ENCODE measurements at regions not wholly inside any gene's neighbourhood (a gene's known extent, or its start where the extent isn't known, plus 50 kb on each side); places are given as distances from the start of the nearest gene placed in this dataset.

DNA sequence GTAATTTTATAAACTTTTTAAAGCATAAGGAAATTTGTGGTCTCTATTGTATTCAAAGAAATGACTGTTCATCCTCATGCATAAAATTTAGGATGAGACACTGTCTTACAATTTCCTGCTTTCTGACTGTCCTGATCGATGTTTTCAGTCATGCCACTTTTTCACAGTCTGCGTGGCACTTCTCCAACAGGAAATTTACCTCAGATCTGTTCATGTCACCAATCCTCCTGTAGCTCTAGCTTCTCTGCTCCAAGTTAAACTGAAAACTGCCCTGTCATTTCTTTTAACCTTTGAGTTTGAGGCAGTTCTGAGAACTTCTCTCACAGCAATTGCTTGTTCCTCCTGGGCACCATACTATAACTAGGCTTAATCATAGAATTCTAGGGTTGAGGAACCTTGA lies 455.1 kb downstream of the EFNA5 start:
- no peaks in the 10 kb centered on the region for H3K4me1 Mint-ChIP-seq
- DNase-seq = no peak
- no peaks in the 10 kb centered on the region for H3K36me3 Mint-ChIP-seq (ENCODE audit: low read depth)
- H3K4me3 Mint-ChIP-seq = no peak overlapping the region
- no peaks in the 10 kb centered on the region for H3K9me3 ChIP-seq (ENCODE audit: control insufficient read depth, low read length, poor library complexity, severe bottlenecking)
- H3K27me3 Mint-ChIP-seq = no peaks in the 10 kb centered on the region
- no peak overlapping the region for H3K27ac Mint-ChIP-seq
- ATAC-seq = no peak

DNA sequence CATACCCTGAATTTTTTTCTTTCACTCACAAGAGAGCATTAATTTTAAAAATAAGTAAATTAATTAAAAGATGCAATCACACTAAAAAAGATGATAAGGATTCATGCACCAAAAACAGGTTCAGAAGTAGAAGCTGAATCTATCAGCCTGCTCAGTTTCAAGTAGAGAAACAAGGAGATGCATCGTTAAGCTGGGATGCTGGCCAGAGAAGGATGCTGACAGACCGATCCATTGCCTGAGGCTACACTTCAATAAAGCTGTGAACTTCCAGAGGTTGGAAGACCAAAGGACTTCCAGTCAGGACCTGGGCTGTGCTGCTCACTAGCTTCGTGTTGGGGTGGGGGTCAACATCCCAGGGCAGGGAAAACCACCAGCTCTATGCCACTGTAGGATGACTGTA lies 457.7 kb downstream of the EFNA5 start:
- Mint-ChIP-seq H3K27ac (no peak overlapping the region), H3K27me3 (no peaks in the 10 kb centered on the region), H3K36me3 (ENCODE audit: low read depth) (no peaks in the 10 kb centered on the region), H3K4me3 (no peak overlapping the region), H3K4me1 (no peaks in the 10 kb centered on the region)
- DNase-seq (no peak), ATAC-seq (no peak)
- H3K9me3 ChIP-seq (ENCODE audit: control insufficient read depth, low read length, poor library complexity, severe bottlenecking) = no peaks in the 10 kb centered on the region

DNA sequence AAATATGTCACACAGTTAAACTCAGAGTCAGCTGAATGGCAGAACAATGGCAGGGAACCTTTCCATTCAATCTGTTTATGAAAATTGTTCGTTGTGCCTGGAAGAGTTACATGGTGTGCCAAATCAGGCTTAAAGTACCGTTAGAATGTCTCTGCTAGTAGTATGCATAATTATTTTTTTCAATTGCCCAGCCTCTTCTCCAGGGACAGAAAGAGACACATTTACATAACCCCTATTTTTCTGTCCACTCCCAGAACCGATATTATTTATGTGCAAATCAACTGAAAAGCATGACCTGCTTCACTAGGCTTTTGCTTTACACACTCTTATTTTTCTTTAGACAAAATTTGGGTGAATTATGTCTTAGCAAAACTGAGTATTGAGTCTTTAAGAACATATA lies 459.1 kb downstream of the EFNA5 start:
- H3K27me3 Mint-ChIP-seq = no peaks in the 10 kb centered on the region
- no peaks in the 10 kb centered on the region for H3K4me1 Mint-ChIP-seq
- no peak overlapping the region for H3K27ac Mint-ChIP-seq
- no peak for DNase-seq
- no peaks in the 10 kb centered on the region for H3K9me3 ChIP-seq (ENCODE audit: control insufficient read depth, low read length, poor library complexity, severe bottlenecking)
- H3K4me3 Mint-ChIP-seq = no peak overlapping the region
- no peaks in the 10 kb centered on the region for H3K36me3 Mint-ChIP-seq (ENCODE audit: low read depth)
- ATAC-seq = no peak

DNA sequence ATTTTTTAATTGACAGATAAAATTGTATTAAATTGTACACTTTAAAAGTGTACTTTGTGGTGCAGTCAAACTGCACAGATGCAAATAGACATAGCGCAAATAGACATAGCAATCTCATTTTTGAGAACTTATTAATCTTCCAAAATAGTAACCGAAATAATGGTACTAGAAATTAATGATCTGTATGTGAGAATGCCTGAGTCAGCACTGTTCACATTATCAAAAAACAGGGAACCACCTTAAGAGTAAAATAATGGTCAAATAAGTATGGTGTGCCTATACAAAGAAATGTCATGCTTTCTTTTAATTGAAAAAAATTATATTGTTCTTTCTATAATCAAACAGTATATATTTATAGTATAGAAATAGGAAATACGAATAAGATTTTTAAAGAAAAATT lies 461.9 kb downstream of the EFNA5 start:
- Mint-ChIP-seq H3K4me1 (no peaks in the 10 kb centered on the region), H3K27ac (no peak overlapping the region), H3K36me3 (ENCODE audit: low read depth) (no peaks in the 10 kb centered on the region), H3K27me3 (no peaks in the 10 kb centered on the region), H3K4me3 (no peak overlapping the region)
- DNase-seq = no peak
- H3K9me3 ChIP-seq (ENCODE audit: control insufficient read depth, low read length, poor library complexity, severe bottlenecking) = no peaks in the 10 kb centered on the region
- ATAC-seq = no peak

DNA sequence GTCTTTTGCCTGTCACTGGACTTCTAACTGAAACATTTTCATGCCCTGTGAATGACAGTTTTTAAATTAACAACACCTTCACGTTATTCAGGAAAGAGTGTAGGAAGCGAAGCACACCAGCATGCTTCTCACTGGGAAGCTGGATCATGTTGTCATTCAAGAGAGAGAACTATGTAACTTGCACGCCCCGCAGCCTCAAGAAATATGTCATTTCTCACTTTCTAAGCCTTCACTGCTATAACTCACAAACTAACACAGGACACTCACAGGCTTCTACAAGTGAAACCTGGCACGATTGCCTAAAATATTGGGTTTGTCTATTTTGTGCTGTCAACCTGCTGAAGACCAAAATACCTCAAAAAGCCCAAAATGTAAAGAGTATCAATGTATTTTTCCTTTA lies 466.3 kb downstream of the EFNA5 start:
- H3K27ac Mint-ChIP-seq = no peak overlapping the region
- no peaks in the 10 kb centered on the region for H3K27me3 Mint-ChIP-seq
- H3K4me1 Mint-ChIP-seq = no peaks in the 10 kb centered on the region

DNA sequence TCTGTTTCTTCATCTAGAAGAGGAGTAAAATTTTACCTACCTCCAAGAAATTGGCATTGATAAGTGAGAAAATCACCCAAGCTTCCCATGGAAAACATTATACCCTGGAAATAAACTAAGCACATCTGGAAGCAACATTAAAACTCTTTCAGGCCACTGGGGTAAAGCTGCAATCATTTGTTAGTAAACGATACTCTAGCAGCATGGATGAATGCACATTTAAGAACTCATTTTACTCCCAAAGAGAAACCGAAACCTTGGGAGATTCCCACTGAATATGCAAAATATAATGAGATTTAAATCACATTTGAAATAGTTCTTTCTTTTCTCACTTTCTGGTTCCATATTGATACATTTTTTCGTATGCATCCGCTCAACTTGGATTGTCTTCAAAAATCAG lies 467.5 kb downstream of the EFNA5 start:
- Mint-ChIP-seq H3K36me3 (ENCODE audit: low read depth) (no peaks in the 10 kb centered on the region), H3K27me3 (no peaks in the 10 kb centered on the region), H3K27ac (no peak overlapping the region), H3K4me3 (no peak overlapping the region), H3K4me1 (no peaks in the 10 kb centered on the region)
- ATAC-seq = no peak
- H3K9me3 ChIP-seq (ENCODE audit: control insufficient read depth, low read length, poor library complexity, severe bottlenecking) = no peaks in the 10 kb centered on the region
- no peak for DNase-seq

More for the DNA sequence above, 466.3 kb downstream of the EFNA5 start:
- DNase-seq (no peak), ATAC-seq (no peak)
- Mint-ChIP-seq H3K4me3 (no peak overlapping the region), H3K36me3 (ENCODE audit: low read depth) (no peaks in the 10 kb centered on the region)
- no peaks in the 10 kb centered on the region for H3K9me3 ChIP-seq (ENCODE audit: control insufficient read depth, low read length, poor library complexity, severe bottlenecking)

DNA sequence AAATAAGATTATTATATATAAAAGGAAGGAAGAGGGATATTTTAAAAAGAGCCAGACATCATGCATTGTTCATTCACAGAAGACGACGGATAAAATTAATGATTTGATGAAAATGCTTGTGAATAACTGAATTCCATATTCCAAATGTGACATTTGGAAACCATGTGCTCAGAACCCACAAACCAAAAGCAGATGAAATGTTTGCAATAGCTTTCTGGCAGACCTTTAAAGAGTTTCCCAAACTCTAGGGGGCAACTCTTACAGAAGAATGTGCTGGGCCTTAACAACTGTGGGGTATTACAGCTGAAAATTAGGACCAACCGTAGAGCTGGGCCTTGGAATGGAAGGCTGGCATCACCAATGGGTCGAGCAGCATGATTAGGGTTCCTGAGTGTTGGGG lies 471.0 kb downstream of the EFNA5 start:
- H3K27me3 Mint-ChIP-seq = no peaks in the 10 kb centered on the region
- ATAC-seq = no peak
- no peak overlapping the region for H3K4me3 Mint-ChIP-seq
- H3K4me1 Mint-ChIP-seq = no peaks in the 10 kb centered on the region
- H3K27ac Mint-ChIP-seq = no peak overlapping the region
- no peaks in the 10 kb centered on the region for H3K9me3 ChIP-seq (ENCODE audit: control insufficient read depth, low read length, poor library complexity, severe bottlenecking)
- no peaks in the 10 kb centered on the region for H3K36me3 Mint-ChIP-seq (ENCODE audit: low read depth)
- DNase-seq = no peak

DNA sequence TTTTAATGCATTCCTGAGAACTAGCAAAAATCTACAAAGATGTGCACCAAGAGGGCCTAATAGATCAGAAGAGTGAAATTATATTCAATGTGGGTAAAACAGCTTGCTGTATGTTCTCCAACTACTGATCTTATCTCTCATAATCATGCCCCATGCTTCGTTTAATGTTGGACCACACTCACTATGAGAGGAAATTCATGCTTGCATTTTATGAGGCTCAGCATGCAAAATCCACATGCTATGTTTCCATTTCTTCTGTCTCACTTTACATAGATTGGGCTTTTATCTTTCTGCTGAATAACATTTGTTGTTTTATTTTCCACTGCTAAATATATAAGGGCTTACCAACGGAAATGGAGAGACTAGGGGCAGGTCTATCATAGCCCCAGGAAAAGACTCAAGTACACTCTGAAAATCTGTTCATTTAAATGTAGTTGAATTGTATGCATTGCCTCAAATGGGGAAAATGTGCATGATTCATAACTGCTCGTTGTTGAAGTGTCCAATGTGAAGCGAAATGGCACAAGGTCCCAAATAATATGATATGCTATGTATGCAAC lies 474.2 kb downstream of the EFNA5 start:
- no peak for ATAC-seq
- H3K4me3 Mint-ChIP-seq = no peak overlapping the region
- DNase-seq = no peak
- H3K27ac Mint-ChIP-seq = no peak overlapping the region
- H3K9me3 ChIP-seq (ENCODE audit: control insufficient read depth, low read length, poor library complexity, severe bottlenecking) = no peaks in the 10 kb centered on the region
- H3K36me3 Mint-ChIP-seq (ENCODE audit: low read depth) = no peaks in the 10 kb centered on the region
- no peaks in the 10 kb centered on the region for H3K4me1 Mint-ChIP-seq
- no peaks in the 10 kb centered on the region for H3K27me3 Mint-ChIP-seq

DNA sequence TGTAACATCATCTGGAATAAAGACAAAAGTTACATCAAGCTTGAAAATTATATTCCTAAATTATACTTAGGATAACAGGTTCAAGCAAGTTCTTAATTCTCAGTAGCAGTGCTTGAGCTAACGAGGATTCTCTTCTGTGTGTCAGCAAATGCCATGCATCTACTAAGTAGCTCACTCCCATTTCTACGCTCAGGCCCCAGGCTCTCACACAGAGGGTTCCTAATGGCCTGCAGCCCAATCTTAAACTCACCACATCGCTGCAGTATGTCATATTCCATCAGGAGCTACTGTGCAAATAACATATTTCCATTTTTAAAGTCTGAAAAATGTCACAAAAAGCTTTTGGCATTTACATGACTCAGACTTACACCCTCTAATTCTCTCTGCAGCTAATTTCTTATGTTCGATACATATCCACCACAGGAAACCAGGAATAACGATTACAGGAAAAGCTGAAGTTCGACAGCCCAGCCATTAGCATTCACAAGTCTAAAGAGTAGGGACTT lies 474.8 kb downstream of the EFNA5 start:
- ATAC-seq (no peak), DNase-seq (no peak)
- Mint-ChIP-seq H3K27ac (no peak overlapping the region), H3K36me3 (ENCODE audit: low read depth) (no peaks in the 10 kb centered on the region), H3K27me3 (no peaks in the 10 kb centered on the region), H3K4me3 (no peak overlapping the region), H3K4me1 (no peaks in the 10 kb centered on the region)
- no peaks in the 10 kb centered on the region for H3K9me3 ChIP-seq (ENCODE audit: control insufficient read depth, low read length, poor library complexity, severe bottlenecking)

DNA sequence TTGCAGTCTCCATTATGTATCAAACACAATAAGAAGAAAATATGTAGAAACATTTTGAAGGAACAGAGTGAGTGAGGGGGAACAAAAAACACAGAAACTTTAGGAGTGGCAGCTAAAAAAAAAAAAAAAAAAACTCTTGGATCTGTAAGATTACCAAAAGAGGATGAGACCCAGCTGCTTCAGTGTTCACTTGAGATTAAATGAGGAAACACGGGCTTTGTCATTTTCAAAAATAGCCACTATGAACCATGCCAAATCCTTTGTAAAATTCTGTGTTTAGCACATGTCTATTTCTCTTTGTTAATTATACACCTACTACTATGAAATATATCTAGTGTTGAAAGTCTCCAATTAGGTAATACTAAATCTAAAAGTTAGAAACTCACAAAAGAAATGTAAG lies 485.9 kb downstream of the EFNA5 start:
- DNase-seq (no peak), ATAC-seq (no peak)
- Mint-ChIP-seq H3K4me3 (no peak overlapping the region), H3K4me1 (no peaks in the 10 kb centered on the region), H3K27me3 (no peaks in the 10 kb centered on the region), H3K36me3 (ENCODE audit: low read depth) (no peaks in the 10 kb centered on the region), H3K27ac (no peak overlapping the region)
- H3K9me3 ChIP-seq (ENCODE audit: control insufficient read depth, low read length, poor library complexity, severe bottlenecking) = no peaks in the 10 kb centered on the region

DNA sequence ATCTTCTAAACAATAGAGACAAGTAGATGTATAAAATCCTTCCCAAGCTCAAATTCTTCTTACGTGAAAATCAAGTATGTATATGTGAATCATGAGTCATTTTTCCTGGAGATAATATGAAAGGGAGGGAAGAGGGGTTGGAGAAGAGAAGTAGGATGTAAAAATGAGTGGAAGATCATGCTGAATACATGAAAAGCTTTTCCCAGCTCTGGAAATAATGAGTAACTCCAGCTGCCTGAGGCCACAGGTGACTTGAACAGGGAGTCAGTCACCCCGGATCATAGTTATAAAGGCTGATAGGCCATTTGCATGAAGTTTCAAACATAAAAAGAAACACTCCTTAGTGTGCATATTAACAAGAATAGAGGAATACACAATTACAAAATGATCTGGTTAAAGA lies 486.7 kb downstream of the EFNA5 start:
- Mint-ChIP-seq H3K4me3 (no peak overlapping the region), H3K4me1 (no peaks in the 10 kb centered on the region), H3K27ac (no peak overlapping the region), H3K36me3 (ENCODE audit: low read depth) (no peaks in the 10 kb centered on the region), H3K27me3 (no peaks in the 10 kb centered on the region)
- no peaks in the 10 kb centered on the region for H3K9me3 ChIP-seq (ENCODE audit: control insufficient read depth, low read length, poor library complexity, severe bottlenecking)
- DNase-seq (no peak), ATAC-seq (no peak)

DNA sequence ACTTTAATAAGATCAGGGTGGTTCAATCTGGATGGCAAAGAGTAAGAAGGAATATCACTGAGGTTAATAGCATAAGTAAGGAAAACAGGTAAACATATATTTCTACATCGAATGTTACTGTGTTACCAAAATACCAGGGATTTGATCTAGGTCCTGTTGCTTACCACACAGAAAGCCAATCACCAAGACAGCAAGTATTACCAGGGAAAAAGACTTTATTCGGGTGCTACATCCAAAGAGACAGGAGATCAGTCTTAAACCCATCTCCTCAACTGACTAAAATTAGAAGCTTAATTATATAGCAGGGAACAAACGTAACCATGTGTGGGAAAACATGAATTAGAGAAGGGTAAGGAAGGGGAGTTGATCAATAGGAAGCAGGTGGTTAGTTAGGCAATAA lies 500.1 kb downstream of the EFNA5 start:
- no peak overlapping the region for H3K4me3 Mint-ChIP-seq
- no peak for DNase-seq
- H3K27me3 Mint-ChIP-seq = no peaks in the 10 kb centered on the region
- no peaks in the 10 kb centered on the region for H3K9me3 ChIP-seq (ENCODE audit: control insufficient read depth, low read length, poor library complexity, severe bottlenecking)
- H3K27ac Mint-ChIP-seq = no peak overlapping the region
- no peak for ATAC-seq
- H3K4me1 Mint-ChIP-seq = no peaks in the 10 kb centered on the region
- no peaks in the 10 kb centered on the region for H3K36me3 Mint-ChIP-seq (ENCODE audit: low read depth)

DNA sequence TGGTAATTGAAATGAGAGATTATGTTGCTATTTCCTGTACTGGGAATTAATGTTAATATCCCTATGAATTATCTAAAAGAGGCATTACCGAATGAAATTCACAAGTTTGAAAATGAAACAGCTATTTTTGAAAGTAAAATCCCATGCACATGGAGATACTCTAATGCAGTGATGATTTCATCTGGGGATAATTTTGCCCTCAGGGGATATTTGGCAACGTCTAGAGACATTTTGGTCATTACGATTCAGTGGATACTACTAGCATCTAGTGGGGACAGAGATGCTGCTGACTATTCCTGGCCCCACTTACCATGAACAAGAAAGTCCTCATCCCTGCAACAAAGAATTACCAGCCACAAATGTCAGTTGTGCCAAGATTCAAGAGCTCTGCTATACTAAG lies 500.9 kb downstream of the EFNA5 start:
- DNase-seq = no peak
- H3K36me3 Mint-ChIP-seq (ENCODE audit: low read depth) = no peaks in the 10 kb centered on the region
- no peaks in the 10 kb centered on the region for H3K9me3 ChIP-seq (ENCODE audit: control insufficient read depth, low read length, poor library complexity, severe bottlenecking)
- no peak overlapping the region for H3K4me3 Mint-ChIP-seq
- H3K4me1 Mint-ChIP-seq = no peaks in the 10 kb centered on the region
- ATAC-seq = no peak
- H3K27me3 Mint-ChIP-seq = no peaks in the 10 kb centered on the region
- no peak overlapping the region for H3K27ac Mint-ChIP-seq

DNA sequence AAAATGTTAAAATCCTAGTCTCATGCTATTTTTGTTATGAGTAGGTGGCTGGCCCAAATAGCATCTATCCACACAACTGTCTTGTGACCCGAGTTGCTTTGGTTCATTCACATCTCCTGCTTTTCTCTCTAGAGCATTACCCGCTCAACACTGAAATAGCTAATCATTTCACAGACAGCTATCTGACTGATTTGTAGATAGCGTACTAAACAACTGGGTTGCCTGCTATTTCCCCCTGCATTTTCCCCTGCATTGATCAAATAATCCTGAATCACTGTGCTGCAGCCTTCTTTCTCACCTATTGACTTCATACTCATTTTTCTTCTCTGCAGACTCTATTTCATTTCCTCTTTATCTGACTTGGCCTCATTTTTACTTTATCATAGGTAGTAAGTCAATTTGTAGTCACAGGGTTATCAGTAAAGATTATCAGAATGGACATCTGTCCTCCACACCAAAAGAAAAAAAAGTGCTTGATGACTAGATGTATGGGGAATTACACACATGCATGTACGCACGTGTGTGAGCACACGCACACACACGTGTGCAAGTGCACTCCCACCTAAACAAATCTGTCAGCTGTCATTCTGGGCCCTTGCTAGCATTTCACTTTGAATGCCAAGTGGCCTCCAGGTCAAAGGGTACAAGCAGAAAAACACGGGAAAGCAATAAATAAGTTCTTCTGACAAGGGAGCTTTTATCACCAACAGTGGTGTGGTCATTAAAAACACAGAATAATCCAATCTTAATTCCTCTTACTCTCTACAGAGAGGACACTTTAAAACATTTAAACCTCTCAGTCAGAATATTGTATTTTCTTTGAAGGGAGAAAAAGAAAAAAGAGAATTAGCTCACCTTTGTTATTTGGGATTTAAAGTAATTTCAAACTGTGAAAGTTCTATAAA lies 501.6 kb downstream of the EFNA5 start:
- H3K27ac Mint-ChIP-seq = no peak overlapping the region
- ATAC-seq (no peak), DNase-seq (no peak)
- H3K4me1 Mint-ChIP-seq = no peaks in the 10 kb centered on the region
- H3K9me3 ChIP-seq (ENCODE audit: control insufficient read depth, low read length, poor library complexity, severe bottlenecking) = no peaks in the 10 kb centered on the region
- H3K27me3 Mint-ChIP-seq = no peaks in the 10 kb centered on the region
- no peak overlapping the region for H3K4me3 Mint-ChIP-seq
- H3K36me3 Mint-ChIP-seq (ENCODE audit: low read depth) = no peaks in the 10 kb centered on the region
